ENCODE measurements at regions not wholly inside any gene's neighbourhood (a gene's known extent, or its start where the extent isn't known, plus 50 kb on each side); places are given as distances from the start of the nearest gene placed in this dataset.

- no peak for FAIRE-seq
- no peak for TF ChIP-seq POLR2A (IDR thresholded peaks at IDR 0.05; ENCODE audit: low read depth, low read length)
- DNase-seq (ENCODE audit: insufficient read length, low spot score): no peak
Observed at GRCh38 chr16:85460252-85461021, 152.7 kb upstream of the GSE1 start.

- no peak for FAIRE-seq
- peak; percentile 61 for DNase-seq (ENCODE audit: insufficient read length, low spot score)
- TF ChIP-seq POLR2A (IDR thresholded peaks at IDR 0.05; ENCODE audit: low read depth, low read length): no peak
Observed at GRCh38 chr16:85461022-85461813, 151.9 kb upstream of the GSE1 start.

- peak; percentile 68 for DNase-seq (ENCODE audit: insufficient read length, low spot score)
- no peak for FAIRE-seq
- no peak for TF ChIP-seq POLR2A (IDR thresholded peaks at IDR 0.05; ENCODE audit: low read depth, low read length)
Observed at GRCh38 chr16:85461814-85462713, 151.1 kb upstream of the GSE1 start.

- no peak for TF ChIP-seq POLR2A (IDR thresholded peaks at IDR 0.05; ENCODE audit: low read depth, low read length)
- FAIRE-seq: no peak
- no peak for DNase-seq (ENCODE audit: insufficient read length, low spot score)
Observed at GRCh38 chr16:85462714-85463611, 150.2 kb upstream of the GSE1 start.

- TF ChIP-seq POLR2A (IDR thresholded peaks at IDR 0.05; ENCODE audit: low read depth, low read length): no peak
- DNase-seq (ENCODE audit: insufficient read length, low spot score) (no peak), FAIRE-seq (no peak)
Observed at GRCh38 chr16:85463672-85464382, 149.3 kb upstream of the GSE1 start.

GRCh38 chr16:85464383-85465305, 148.5 kb upstream of the GSE1 start:
- TF ChIP-seq POLR2A (IDR thresholded peaks at IDR 0.05; ENCODE audit: low read depth, low read length): no peak
- no peak for DNase-seq (ENCODE audit: insufficient read length, low spot score)
- FAIRE-seq: no peak

- peak; percentile 75 for DNase-seq (ENCODE audit: insufficient read length, low spot score)
- FAIRE-seq: no peak
- TF ChIP-seq POLR2A (IDR thresholded peaks at IDR 0.05; ENCODE audit: low read depth, low read length): no peak
Observed at GRCh38 chr16:85465328-85466303, 147.5 kb upstream of the GSE1 start.

- no peak for FAIRE-seq
- DNase-seq (ENCODE audit: insufficient read length, low spot score): no peak
- TF ChIP-seq POLR2A (IDR thresholded peaks at IDR 0.05; ENCODE audit: low read depth, low read length): no peak
Observed at GRCh38 chr16:85466304-85466700, 146.8 kb upstream of the GSE1 start.

GRCh38 chr16:85466989-85467388, 146.1 kb upstream of the GSE1 start:
- DNase-seq (ENCODE audit: insufficient read length, low spot score): no peak
- TF ChIP-seq POLR2A (IDR thresholded peaks at IDR 0.05; ENCODE audit: low read depth, low read length): no peak
- no peak for FAIRE-seq

- FAIRE-seq (no peak), DNase-seq (ENCODE audit: insufficient read length, low spot score) (no peak)
- no peak for TF ChIP-seq POLR2A (IDR thresholded peaks at IDR 0.05; ENCODE audit: low read depth, low read length)
Observed at GRCh38 chr16:85469929-85470590, 143.1 kb upstream of the GSE1 start.
